ENCODE measurements at regions not wholly inside any gene's neighbourhood (a gene's known extent, or its start where the extent isn't known, plus 50 kb on each side); places are given as distances from the start of the nearest gene placed in this dataset.

GRCh38 chr4:101556842-101557241 lies 209.5 kb upstream of the PPP3CA start:
- no peak overlapping the region for H3K9ac ChIP-seq (ENCODE audit: insufficient read depth, low read depth, low read length)
- ATAC-seq (no peak), DNase-seq (ENCODE audit: low spot score) (no peak), FAIRE-seq (no peak)
- no peak overlapping the region for H3K27ac ChIP-seq (ENCODE audit: extremely low read length, insufficient read depth, low read length)
- in situ Hi-C loops (cut with HindIII; ENCODE audit: extremely low pct_ligation_motif_present, low pct_unique_long_range_greater_than_20kb), result no loop called here
- WGBS (ENCODE audit: low lambda C conversion rate), result 3% methylated on average over 4 of the region's 4 CpGs
- no peaks in the 10 kb centered on the region for H3K4me1 ChIP-seq (ENCODE audit: insufficient read depth, low read length)
- TF ChIP-seq NR3C1 (CRISPR knock-in tag; IDR thresholded peaks at IDR 0.05) (no peak), ZNF235 (CRISPR knock-in tag; IDR thresholded peaks at IDR 0.05; ENCODE audit: borderline replicate concordance) (no peak), NR2F6 (IDR thresholded peaks at IDR 0.05) (no peak), NR2F6 (CRISPR knock-in tag; IDR thresholded peaks at IDR 0.05) (no peak)
- no peaks in the 10 kb centered on the region for H4K20me1 ChIP-seq (ENCODE audit: insufficient read depth, low read length)
- no peaks in the 10 kb centered on the region for H3K79me2 ChIP-seq (ENCODE audit: insufficient read depth, low read length)
- BruUV-seq (replicated peaks), result no TSS peak
- H3K27me3 ChIP-seq (ENCODE audit: control insufficient read depth in 1 of 2, insufficient read depth in 2 of 2, low read length in 2 of 2), result no peaks in the 10 kb centered on the region
- POLR2A ChIA-PET, result no interaction called here
- H2AFZ ChIP-seq (ENCODE audit: low read length), result no peak overlapping the region
- CTCF ChIA-PET (ENCODE audit: low intra/inter-chr PET ratio, low total read pairs), result no interaction called here
- no peaks in the 10 kb centered on the region for H3K9me3 ChIP-seq (ENCODE audit: low read length)
- H3K36me3 ChIP-seq (replicated peaks in 1 of 2; ENCODE audit: control insufficient read depth in 1 of 2, insufficient read depth in 2 of 2, low read length in 2 of 2), result no peaks in the 10 kb centered on the region
- intact Hi-C loops (cut with micrococcal nuclease; ENCODE audit: unreplicated experiment), result no loop called here
- H3K4me2 ChIP-seq (ENCODE audit: low read depth, low read length), result no peak overlapping the region
- no peak overlapping the region for H3K4me3 ChIP-seq (replicated peaks in 1 of 3; ENCODE audit: insufficient read depth in 1 of 3, low read depth in 2 of 3, low read length in 3 of 3)

DNA sequence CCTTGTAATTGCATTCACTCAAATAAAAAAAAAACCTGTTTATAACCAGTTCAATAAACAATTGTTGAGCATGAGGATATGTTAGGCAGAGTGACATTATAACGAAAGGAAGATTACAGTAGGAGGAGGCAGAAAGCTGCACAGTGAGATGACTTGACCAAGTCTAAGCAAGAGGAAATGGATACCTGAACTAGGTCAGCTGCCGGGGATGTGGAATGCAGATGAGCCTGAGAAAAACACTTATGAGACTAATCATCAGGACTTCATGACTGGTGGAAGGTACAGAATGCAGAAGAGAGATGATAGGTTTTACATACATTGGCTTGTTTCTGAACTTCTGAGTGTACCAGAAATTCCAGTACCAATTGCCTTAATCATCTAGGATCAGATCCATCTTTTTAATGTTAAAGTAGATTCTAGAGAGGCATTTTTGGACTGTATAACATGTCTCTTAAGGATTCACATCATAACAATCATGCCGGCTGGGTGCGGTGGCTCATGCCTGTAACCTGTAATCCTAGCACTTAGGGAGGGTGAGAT lies 208.1 kb upstream of the PPP3CA start:
- Histone ChIP-seq H3K4me1 (ENCODE audit: insufficient read depth, low read length) (no peaks in the 10 kb centered on the region), H2AFZ (ENCODE audit: low read length) (no peak overlapping the region), H3K9ac (ENCODE audit: insufficient read depth, low read depth, low read length) (no peak overlapping the region), H3K9me3 (ENCODE audit: low read length) (no peaks in the 10 kb centered on the region), H3K27ac (ENCODE audit: extremely low read length, insufficient read depth, low read length) (no peak overlapping the region), H3K27me3 (ENCODE audit: control insufficient read depth in 1 of 2, insufficient read depth in 2 of 2, low read length in 2 of 2) (no peaks in the 10 kb centered on the region), H3K4me3 (replicated peaks in 1 of 3; ENCODE audit: insufficient read depth in 1 of 3, low read depth in 2 of 3, low read length in 3 of 3) (no peak overlapping the region), H3K4me2 (ENCODE audit: low read depth, low read length) (no peak overlapping the region), H4K20me1 (ENCODE audit: insufficient read depth, low read length) (no peaks in the 10 kb centered on the region), H3K36me3 (replicated peaks in 1 of 2; ENCODE audit: control insufficient read depth in 1 of 2, insufficient read depth in 2 of 2, low read length in 2 of 2) (no peaks in the 10 kb centered on the region), H3K79me2 (ENCODE audit: insufficient read depth, low read length) (no peaks in the 10 kb centered on the region)
- 65% methylated on average over 4 of the region's 4 CpGs for WGBS (ENCODE audit: low lambda C conversion rate)
- intact Hi-C loops (cut with micrococcal nuclease; ENCODE audit: unreplicated experiment), result no loop called here
- FAIRE-seq, result no peak
- POLR2A ChIA-PET, result no interaction called here
- BruUV-seq (replicated peaks), result no TSS peak
- DNase-seq (ENCODE audit: low spot score), result no peak
- TF ChIP-seq BRD4 (CRISPR knock-in tag; IDR thresholded peaks at IDR 0.05), result no peak
- CTCF ChIA-PET (ENCODE audit: low intra/inter-chr PET ratio, low total read pairs), result no interaction called here
- in situ Hi-C loops (cut with HindIII; ENCODE audit: extremely low pct_ligation_motif_present, low pct_unique_long_range_greater_than_20kb), result no loop called here
- ATAC-seq, result no peak
